Superior temporal gyrus (tissue), 1 donor: ENCODE measurements at regions not wholly inside any gene's neighbourhood (a gene's known extent, or its start where the extent isn't known, plus 50 kb on each side); places are given as distances from the start of the nearest gene placed in this dataset.
"Not testable (repeated sequence)": the region's sequence is repeated elsewhere in the genome, so short reads cannot be mapped to it uniquely, and the experiment has no call there.

ENCODE experiments used
- DNase-seq: peaks from one replicate; pipeline ENCODE4 v3.0.0-alpha.2; 2016; ENCODE audit errors: extremely low spot score

GRCh38 chr2:91422102-91422501, 2730.6 kb downstream of the RPIA start:
- DNase-seq: not testable (repeated sequence)

GRCh38 chr2:91427148-91427547, 2735.7 kb downstream of the RPIA start:
- not testable (repeated sequence) for DNase-seq

GRCh38 chr2:91441932-91442245, 2750.4 kb downstream of the RPIA start:
- not testable (repeated sequence) for DNase-seq

- DNase-seq: no peak
These were observed 2750.9 kb downstream of the RPIA start for GRCh38 chr2:91442246-91442905.

GRCh38 chr2:91442906-91443729, 2751.6 kb downstream of the RPIA start:
- DNase-seq: not testable (repeated sequence)

GRCh38 chr2:91443730-91444115, 2752.2 kb downstream of the RPIA start:
- DNase-seq: not testable (repeated sequence)

- DNase-seq: not testable (repeated sequence)
These were observed 2754.2 kb downstream of the RPIA start for GRCh38 chr2:91445705-91446104.

- DNase-seq: not testable (repeated sequence)
These were observed 2755.0 kb downstream of the RPIA start for GRCh38 chr2:91446489-91446888.

- not testable (repeated sequence) for DNase-seq
These were observed 2755.4 kb downstream of the RPIA start for GRCh38 chr2:91446915-91447314.

- not testable (repeated sequence) for DNase-seq
These were observed 2756.0 kb downstream of the RPIA start for GRCh38 chr2:91447508-91447907.

- not testable (repeated sequence) for DNase-seq
These were observed 2770.8 kb downstream of the RPIA start for GRCh38 chr2:91462292-91462691.

GRCh38 chr2:91463007-91463406, 2771.5 kb downstream of the RPIA start:
- not testable (repeated sequence) for DNase-seq

- not testable (repeated sequence) for DNase-seq
These were observed 2775.4 kb downstream of the RPIA start for GRCh38 chr2:91466780-91467363.

GRCh38 chr2:91476244-91476935, 2784.9 kb downstream of the RPIA start:
- DNase-seq: not testable (repeated sequence)

GRCh38 chr2:91476936-91477246, 2785.4 kb downstream of the RPIA start:
- not testable (repeated sequence) for DNase-seq

GRCh38 chr2:91477291-91477690, 2785.8 kb downstream of the RPIA start:
- DNase-seq: not testable (repeated sequence)

- peak; percentile 1 for DNase-seq
These were observed 2786.5 kb downstream of the RPIA start for GRCh38 chr2:91477731-91478672.

GRCh38 chr2:91478851-91479718, 2787.6 kb downstream of the RPIA start:
- DNase-seq: peak; percentile 3

- DNase-seq: not testable (repeated sequence)
These were observed 2793.8 kb downstream of the RPIA start for GRCh38 chr2:91485226-91485625.
